Thyroid gland (tissue), 4 donors: ENCODE measurements at regions not wholly inside any gene's neighbourhood (a gene's known extent, or its start where the extent isn't known, plus 50 kb on each side); places are given as distances from the start of the nearest gene placed in this dataset.

Source experiments
- DNase-seq, 2 donors: peaks; one replicate each; pipeline ENCODE4 v3.0.0-alpha.2; 2019
- H3K27ac ChIP-seq, 3 donors: fragments of 200-600 bp; sonication (generic); 1 replicate in 2 of 3; 2 replicates in 1 of 3; pipeline ENCODE4 v1.5.1; 2016 to 2019; ENCODE audit warnings: mild to moderate bottlenecking in 1 of 3, moderate library complexity in 1 of 3
- H3K27me3 ChIP-seq: fragments of 200-600 bp; sonication (generic); one replicate; pipeline ENCODE4 v1.5.1; 2019
- H3K36me3 ChIP-seq, 2 donors: fragments of 200-600 bp; sonication (generic); one replicate each; pipeline ENCODE4 v1.5.1; 2016 to 2019
- H3K4me1 ChIP-seq, 2 donors: fragments of 200-600 bp; sonication (generic); one replicate each; pipeline ENCODE4 v1.5.1; 2017 to 2019
- H3K4me3 ChIP-seq, 3 donors: fragments of 200-600 bp; sonication (generic); replicated peaks in 1 of 3; 1 replicate in 2 of 3; 2 replicates in 1 of 3; pipeline ENCODE4 v1.5.1; 2016; ENCODE audit warnings: mild to moderate bottlenecking in 1 of 3
- H3K9me3 ChIP-seq: fragments of 200-600 bp; sonication (generic); one replicate; pipeline ENCODE4 v1.5.1; 2017
- POLR2A ChIP-seq, 2 donors: fragments of 450-650 bp; IDR thresholded peaks; one replicate each; pipeline ENCODE4 v1.6.1; 2017; ENCODE audit warnings: antibody characterized with exemption in 2 of 2, mild to moderate bottlenecking in 2 of 2, moderate library complexity in 1 of 2
- WGBS, 2 donors: methylation state at CpG; one replicate each; pipeline ENCODE4 v1.1.5; 2017; 5-methylcytosine and 5-hydroxymethylcytosine counted together
- intact Hi-C: fragments of 100-400 bp; cut with DNase I; formaldehyde crosslinking; loops from one replicate; pipeline ENCODE4 v1.15.1; 2023
- TF ChIP-seq, protein P1 (sequence below), 6 experiments: fragments of 200-600 bp in 3 of 6; fragments of 450-650 bp in 3 of 6; sonication (generic) in 3 of 6; IDR thresholded peaks; one replicate each; pipeline ENCODE4 v1.5.1; 2016 to 2019; ENCODE audit warnings: antibody characterized with exemption in 6 of 6, mild to moderate bottlenecking in 2 of 6, inconsistent platforms in 1 of 6, moderate library complexity in 1 of 6

DNA sequence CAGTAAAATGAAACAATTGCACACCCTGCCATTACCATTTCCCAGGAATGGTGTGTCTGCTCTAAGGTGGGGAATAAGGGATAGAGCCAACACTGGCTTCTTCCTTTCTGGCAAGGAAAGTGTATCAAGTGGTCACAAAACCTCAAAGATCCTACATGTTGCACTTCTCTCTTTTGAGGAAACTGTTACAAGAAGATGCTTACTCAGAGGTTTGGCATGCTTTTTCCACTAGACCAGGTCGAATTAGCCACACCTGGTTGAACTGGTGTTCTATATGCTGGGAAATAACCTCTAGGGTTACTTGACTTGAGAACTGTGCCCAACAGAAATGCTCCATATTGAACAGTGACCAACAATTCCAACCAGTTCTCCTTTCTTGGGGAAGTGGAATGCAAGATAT lies 102.9 kb downstream of the LRRN1 start:
- Histone ChIP-seq H3K4me1 (no peaks in the 10 kb centered on the region), H3K27me3 (no peaks in the 10 kb centered on the region), H3K9me3 (no peaks in the 10 kb centered on the region), H3K27ac (no peak overlapping the region), H3K36me3 (no peaks in the 10 kb centered on the region), H3K4me3 (no peak overlapping the region)
- no peak for DNase-seq
- WGBS, 2 donors, result 50 to 65% methylated on average over 1 of the region's 1 CpG
- TF ChIP-seq, protein P1, sequence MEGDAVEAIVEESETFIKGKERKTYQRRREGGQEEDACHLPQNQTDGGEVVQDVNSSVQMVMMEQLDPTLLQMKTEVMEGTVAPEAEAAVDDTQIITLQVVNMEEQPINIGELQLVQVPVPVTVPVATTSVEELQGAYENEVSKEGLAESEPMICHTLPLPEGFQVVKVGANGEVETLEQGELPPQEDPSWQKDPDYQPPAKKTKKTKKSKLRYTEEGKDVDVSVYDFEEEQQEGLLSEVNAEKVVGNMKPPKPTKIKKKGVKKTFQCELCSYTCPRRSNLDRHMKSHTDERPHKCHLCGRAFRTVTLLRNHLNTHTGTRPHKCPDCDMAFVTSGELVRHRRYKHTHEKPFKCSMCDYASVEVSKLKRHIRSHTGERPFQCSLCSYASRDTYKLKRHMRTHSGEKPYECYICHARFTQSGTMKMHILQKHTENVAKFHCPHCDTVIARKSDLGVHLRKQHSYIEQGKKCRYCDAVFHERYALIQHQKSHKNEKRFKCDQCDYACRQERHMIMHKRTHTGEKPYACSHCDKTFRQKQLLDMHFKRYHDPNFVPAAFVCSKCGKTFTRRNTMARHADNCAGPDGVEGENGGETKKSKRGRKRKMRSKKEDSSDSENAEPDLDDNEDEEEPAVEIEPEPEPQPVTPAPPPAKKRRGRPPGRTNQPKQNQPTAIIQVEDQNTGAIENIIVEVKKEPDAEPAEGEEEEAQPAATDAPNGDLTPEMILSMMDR (IDR thresholded peaks at IDR 0.05), result no peak
- TF ChIP-seq POLR2A (IDR thresholded peaks at IDR 0.05), result no peak
- intact Hi-C loops, result no loop called here

GRCh38 chr3:3906171-3906570 lies 106.9 kb downstream of the LRRN1 start:
- peak in 1 of 2 donors; percentile 23 for DNase-seq
- intact Hi-C loops, result no loop called here
- 82 to 86% methylated on average over 3 of the region's 3 CpGs for WGBS, 2 donors

GRCh38 chr3:3907023-3907422 lies 107.8 kb downstream of the LRRN1 start:
- H3K27ac ChIP-seq, result no peak overlapping the region
- no peaks in the 10 kb centered on the region for H3K36me3 ChIP-seq
- no peak for TF ChIP-seq POLR2A (IDR thresholded peaks at IDR 0.05)
- TF ChIP-seq, protein P1 (IDR thresholded peaks at IDR 0.05), result no peak
- H3K27me3 ChIP-seq, result no peaks in the 10 kb centered on the region
- DNase-seq, result no peak
- H3K4me3 ChIP-seq, result no peak overlapping the region
- H3K4me1 ChIP-seq, result no peaks in the 10 kb centered on the region
- intact Hi-C loops, result no loop called here
- H3K9me3 ChIP-seq, result no peaks in the 10 kb centered on the region

More at GRCh38 chr3:3906171-3906570, 106.9 kb downstream of the LRRN1 start:
- no peaks in the 10 kb centered on the region for H3K36me3 ChIP-seq
- H3K4me1 ChIP-seq, result no peaks in the 10 kb centered on the region
- no peak overlapping the region for H3K27ac ChIP-seq
- H3K27me3 ChIP-seq, result no peaks in the 10 kb centered on the region
- no peak overlapping the region for H3K4me3 ChIP-seq
- no peaks in the 10 kb centered on the region for H3K9me3 ChIP-seq
- TF ChIP-seq, protein P1 (IDR thresholded peaks at IDR 0.05), result no peak
- no peak for TF ChIP-seq POLR2A (IDR thresholded peaks at IDR 0.05)

GRCh38 chr3:3918763-3919162 lies 119.5 kb downstream of the LRRN1 start:
- Histone ChIP-seq H3K4me1 (peaks cover 3 to 27% of the 10 kb centered on the region in 2 donors), H3K27ac (no peak overlapping the region), H3K4me3 (no peak overlapping the region), H3K27me3 (no peaks in the 10 kb centered on the region), H3K9me3 (no peaks in the 10 kb centered on the region), H3K36me3 (no peaks in the 10 kb centered on the region)
- TF ChIP-seq, protein P1 (IDR thresholded peaks at IDR 0.05), result no peak
- no peak for TF ChIP-seq POLR2A (IDR thresholded peaks at IDR 0.05)
- intact Hi-C loops, result no loop called here
- whole genome bisulfite sequencing, 2 donors, result 96 to 100% methylated on average over 1 of the region's 1 CpG
- no peak for DNase-seq

DNA sequence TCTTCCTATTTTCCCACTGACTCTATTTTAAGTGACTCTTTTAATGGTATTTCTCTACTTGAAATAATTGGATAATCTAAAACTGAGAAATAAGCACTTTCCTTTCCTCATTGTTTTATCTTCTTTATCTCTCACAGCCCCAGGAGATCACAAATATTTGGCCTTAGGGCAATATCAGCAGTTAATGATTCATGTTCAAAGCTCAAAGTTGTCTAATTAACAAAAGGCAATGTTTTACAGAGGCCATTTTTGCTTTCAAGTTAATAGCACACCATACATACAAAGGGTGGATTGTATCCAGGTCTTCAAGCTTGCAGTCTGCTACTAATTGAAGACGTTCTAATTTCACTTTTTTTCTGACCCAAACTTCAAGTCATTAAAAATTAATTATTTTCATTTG lies 120.1 kb downstream of the LRRN1 start:
- WGBS, 2 donors, result 73 to 78% methylated on average over 1 of the region's 1 CpG
- DNase-seq, result no peak
- Histone ChIP-seq H3K4me3 (no peak overlapping the region), H3K4me1 (peaks cover 3 to 27% of the 10 kb centered on the region in 2 donors), H3K9me3 (no peaks in the 10 kb centered on the region), H3K36me3 (no peaks in the 10 kb centered on the region), H3K27ac (no peak overlapping the region), H3K27me3 (no peaks in the 10 kb centered on the region)
- TF ChIP-seq POLR2A (IDR thresholded peaks at IDR 0.05), result no peak
- TF ChIP-seq, protein P1 (IDR thresholded peaks at IDR 0.05), result no peak
- intact Hi-C loops, result no loop called here
